ENCODE measurements at regions not wholly inside any gene's neighbourhood (a gene's known extent, or its start where the extent isn't known, plus 50 kb on each side); places are given as distances from the start of the nearest gene placed in this dataset.
"Not testable (repeated sequence)": the region's sequence is repeated elsewhere in the genome, so short reads cannot be mapped to it uniquely, and the experiment has no call there.

- WGBS, 2 donors: 80 to 91% methylated on average over 13 to 25 of the region's 27 CpGs
- intact Hi-C loops (cut with DNase I): no loop called here
Measured at GRCh38 chr16:88132836-88133506, 181.7 kb downstream of the BANP start.

DNA sequence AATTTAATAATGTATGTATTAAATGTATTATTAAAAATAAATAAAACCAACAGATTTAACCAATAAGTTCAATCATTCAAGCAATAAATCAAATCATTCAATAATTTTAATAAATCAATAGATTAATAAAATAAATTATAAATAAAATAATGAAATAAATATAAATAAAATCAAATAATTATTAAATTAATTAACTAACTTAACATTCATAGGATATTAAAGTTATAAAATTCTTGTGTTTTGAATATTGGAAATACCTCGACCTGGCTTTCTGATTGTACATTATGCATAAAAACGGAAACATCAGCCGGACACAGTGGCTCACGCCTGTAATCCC is 182.2 kb downstream of the BANP start:
- H3K36me3 ChIP-seq: no peaks in the 10 kb centered on the region
- no peaks in the 10 kb centered on the region for H3K9me3 ChIP-seq
- no peak overlapping the region for H3K27ac ChIP-seq
- H3K4me1 ChIP-seq: no peaks in the 10 kb centered on the region
- no peak overlapping the region for H3K4me3 ChIP-seq (replicated peaks in 1 of 3)
- intact Hi-C loops (cut with DNase I): no loop called here
- DNase-seq: no peak
- WGBS, 2 donors: 90 to 94% methylated on average over 4 of the region's 4 CpGs
- no peak for TF ChIP-seq POLR2A (IDR thresholded peaks at IDR 0.05)
- TF ChIP-seq, protein P1, sequence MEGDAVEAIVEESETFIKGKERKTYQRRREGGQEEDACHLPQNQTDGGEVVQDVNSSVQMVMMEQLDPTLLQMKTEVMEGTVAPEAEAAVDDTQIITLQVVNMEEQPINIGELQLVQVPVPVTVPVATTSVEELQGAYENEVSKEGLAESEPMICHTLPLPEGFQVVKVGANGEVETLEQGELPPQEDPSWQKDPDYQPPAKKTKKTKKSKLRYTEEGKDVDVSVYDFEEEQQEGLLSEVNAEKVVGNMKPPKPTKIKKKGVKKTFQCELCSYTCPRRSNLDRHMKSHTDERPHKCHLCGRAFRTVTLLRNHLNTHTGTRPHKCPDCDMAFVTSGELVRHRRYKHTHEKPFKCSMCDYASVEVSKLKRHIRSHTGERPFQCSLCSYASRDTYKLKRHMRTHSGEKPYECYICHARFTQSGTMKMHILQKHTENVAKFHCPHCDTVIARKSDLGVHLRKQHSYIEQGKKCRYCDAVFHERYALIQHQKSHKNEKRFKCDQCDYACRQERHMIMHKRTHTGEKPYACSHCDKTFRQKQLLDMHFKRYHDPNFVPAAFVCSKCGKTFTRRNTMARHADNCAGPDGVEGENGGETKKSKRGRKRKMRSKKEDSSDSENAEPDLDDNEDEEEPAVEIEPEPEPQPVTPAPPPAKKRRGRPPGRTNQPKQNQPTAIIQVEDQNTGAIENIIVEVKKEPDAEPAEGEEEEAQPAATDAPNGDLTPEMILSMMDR (IDR thresholded peaks at IDR 0.05): no peak
- H3K27me3 ChIP-seq: no peaks in the 10 kb centered on the region

More at GRCh38 chr16:88132836-88133506, 181.7 kb downstream of the BANP start:
- Histone ChIP-seq H3K4me1 (no peaks in the 10 kb centered on the region), H3K27ac (no peak overlapping the region), H3K36me3 (no peaks in the 10 kb centered on the region), H3K4me3 (replicated peaks in 1 of 3) (no peak overlapping the region), H3K27me3 (no peaks in the 10 kb centered on the region), H3K9me3 (no peaks in the 10 kb centered on the region)
- no peak for TF ChIP-seq POLR2A (IDR thresholded peaks at IDR 0.05)
- no peak for DNase-seq

GRCh38 chr16:88134172-88134898 is 183.1 kb downstream of the BANP start:
- DNase-seq; H3K36me3 ChIP-seq; H3K9me3 ChIP-seq; H3K4me3 ChIP-seq (replicated peaks in 1 of 3); H3K4me1 ChIP-seq; intact Hi-C loops (cut with DNase I); H3K27me3 ChIP-seq; H3K27ac ChIP-seq: not testable (repeated sequence)
- WGBS, 2 donors: 87 to 89% methylated on average over 21 of the region's 21 CpGs

DNA sequence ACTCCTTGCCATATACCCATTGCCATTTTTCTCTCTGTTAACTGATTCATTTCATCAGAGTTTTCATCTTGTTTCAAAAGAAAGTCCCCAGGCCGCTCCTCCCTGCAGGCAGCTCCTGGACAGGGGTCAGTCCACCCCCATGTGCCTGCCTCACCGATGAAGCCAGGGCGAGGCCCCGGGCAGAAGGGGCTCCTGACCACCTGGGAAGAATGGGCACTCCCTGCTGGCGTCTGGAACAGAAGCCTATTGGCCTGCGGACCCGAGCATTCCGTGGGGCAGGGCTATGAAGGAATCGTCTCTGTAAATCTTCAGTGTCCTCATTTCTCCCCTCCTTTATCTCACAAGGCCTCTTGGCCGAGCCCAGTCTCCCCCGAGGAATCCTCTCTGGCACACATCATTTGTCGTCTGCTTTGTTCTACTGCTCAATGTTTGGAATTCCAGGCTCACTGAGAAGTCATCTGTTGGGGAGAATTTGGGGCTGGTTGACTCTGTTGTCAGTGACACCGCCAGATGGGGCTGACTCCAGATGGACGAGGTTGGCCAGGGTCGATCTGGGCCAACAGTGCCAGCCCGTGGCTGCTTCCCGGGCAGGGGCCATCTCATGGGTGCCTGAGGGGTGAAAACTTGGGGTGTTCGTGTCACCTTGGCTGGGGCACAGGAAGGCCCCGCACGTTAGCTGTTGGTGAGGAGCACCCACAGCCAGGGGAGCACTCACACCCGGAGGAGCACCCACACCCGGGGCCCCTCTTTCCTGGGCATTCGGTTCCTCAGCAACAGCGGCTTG is 183.9 kb downstream of the BANP start:
- intact Hi-C loops (cut with DNase I); H3K9me3 ChIP-seq: not testable (repeated sequence)

DNA sequence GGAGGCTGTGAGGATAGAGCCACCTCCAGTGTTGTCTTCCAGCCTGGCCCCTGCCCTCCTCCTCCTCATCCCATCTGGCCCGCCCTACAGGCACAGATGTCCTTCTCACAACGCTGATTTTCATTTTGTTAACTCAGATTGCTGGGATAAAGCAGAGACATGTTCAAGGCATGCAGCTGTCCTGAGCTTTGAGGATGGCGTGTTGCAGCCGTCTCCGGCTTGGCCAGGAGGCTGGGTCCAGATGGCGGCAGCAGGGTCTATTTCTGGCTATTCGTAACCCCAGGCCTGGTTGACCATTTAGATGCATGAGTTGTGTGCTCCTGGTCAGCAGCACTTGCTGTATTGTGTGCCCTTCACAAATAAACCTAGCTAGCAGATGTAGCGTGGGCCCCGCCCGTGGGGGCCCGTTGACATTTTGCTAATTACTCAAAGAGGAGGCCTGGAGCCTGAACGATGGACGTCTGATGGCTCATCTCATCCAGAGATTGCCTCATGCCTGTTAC is 185.0 kb downstream of the BANP start:
- H3K4me1 ChIP-seq; H3K36me3 ChIP-seq; intact Hi-C loops (cut with DNase I); H3K27me3 ChIP-seq; H3K27ac ChIP-seq; H3K9me3 ChIP-seq; DNase-seq; H3K4me3 ChIP-seq (replicated peaks in 1 of 3): not testable (repeated sequence)
- WGBS, 2 donors: 88 to 94% methylated on average over 5 to 13 of the region's 13 CpGs

More for the DNA sequence above, 183.9 kb downstream of the BANP start:
- H3K36me3 ChIP-seq; DNase-seq; H3K27ac ChIP-seq; H3K4me1 ChIP-seq; H3K4me3 ChIP-seq (replicated peaks in 1 of 3); H3K27me3 ChIP-seq: not testable (repeated sequence)
- 54 to 64% methylated on average over 17 to 18 of the region's 24 CpGs for WGBS, 2 donors

- H3K36me3 ChIP-seq; H3K4me3 ChIP-seq (replicated peaks in 1 of 3); H3K4me1 ChIP-seq; H3K27me3 ChIP-seq; DNase-seq; H3K27ac ChIP-seq; H3K9me3 ChIP-seq; intact Hi-C loops (cut with DNase I): not testable (repeated sequence)
- WGBS, 2 donors: 100% methylated on average over 4 of the region's 4 CpGs
Measured at GRCh38 chr16:88136939-88137338, 185.7 kb downstream of the BANP start.

DNA sequence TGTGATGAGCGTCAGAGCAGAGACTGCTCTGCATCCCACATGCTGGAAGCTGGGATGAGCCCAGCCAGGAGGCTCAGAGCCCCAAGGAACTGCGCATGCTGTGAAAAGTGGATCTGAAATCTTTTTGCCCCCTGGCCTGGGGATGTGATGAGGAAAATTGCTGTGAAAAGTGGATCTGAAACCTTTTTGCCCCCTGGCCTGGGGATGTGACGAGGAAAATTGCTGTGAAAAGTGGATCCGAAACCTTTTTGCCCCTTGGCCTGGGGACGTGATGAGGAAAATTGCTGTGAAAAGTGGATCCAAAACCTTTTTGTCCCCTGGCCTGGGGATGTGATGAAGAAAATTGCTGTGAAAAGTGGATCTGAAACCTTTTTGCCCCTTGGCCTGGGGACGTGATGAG is 187.9 kb downstream of the BANP start:
- not testable (repeated sequence) for H3K4me1 ChIP-seq, H3K27me3 ChIP-seq, DNase-seq

DNA sequence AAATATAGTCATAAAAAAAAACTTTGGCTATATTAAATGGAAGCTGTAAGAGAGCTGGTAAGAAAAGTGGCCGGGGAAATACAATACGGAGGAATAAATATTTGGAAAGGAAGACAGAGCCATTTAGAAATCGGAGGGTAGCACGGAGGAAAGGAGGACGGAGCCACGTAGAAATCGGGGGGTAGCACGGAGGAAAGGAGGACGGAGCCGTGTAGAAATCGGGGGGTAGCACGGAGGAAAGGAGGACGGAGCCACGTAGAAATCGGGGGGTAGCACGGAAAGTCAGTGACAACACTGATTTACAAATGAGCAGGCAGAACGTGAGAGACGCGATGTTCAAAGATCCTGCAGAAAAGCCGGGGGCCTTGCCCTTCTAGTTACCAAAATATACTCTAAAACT is 189.0 kb downstream of the BANP start:
- H3K27ac ChIP-seq; H3K27me3 ChIP-seq; DNase-seq; H3K4me3 ChIP-seq (replicated peaks in 1 of 3); H3K4me1 ChIP-seq; H3K9me3 ChIP-seq; H3K36me3 ChIP-seq; intact Hi-C loops (cut with DNase I): not testable (repeated sequence)
- 91 to 92% methylated on average over 20 of the region's 20 CpGs for WGBS, 2 donors

More for the DNA sequence above, 187.9 kb downstream of the BANP start:
- H3K27ac ChIP-seq; H3K36me3 ChIP-seq; H3K4me3 ChIP-seq (replicated peaks in 1 of 3); intact Hi-C loops (cut with DNase I); H3K9me3 ChIP-seq: not testable (repeated sequence)
- WGBS, 2 donors: 73 to 86% methylated on average over 6 of the region's 6 CpGs
